Endothelial cell of umbilical vein (primary cell): ENCODE measurements at regions not wholly inside any gene's neighbourhood (a gene's known extent, or its start where the extent isn't known, plus 50 kb on each side); places are given as distances from the start of the nearest gene placed in this dataset.

Source experiments
- BruUV-seq: library from RNA; stranded (reverse); fragments of 400-500 nt; replicated peaks from 2 replicates; lab custom pipeline; 2021; lab: Mats Ljungman, UMichigan
- CTCF ChIA-PET: fragments of 300-600, 350-600 bp; sonication (Branson Sonifier 250); formaldehyde crosslinking; loops from one replicate; lab custom pipeline; 2021; ENCODE audit warnings: antibody characterized with exemption, inconsistent platforms; lab: Charles Lee
- POLR2A ChIA-PET: fragments of 300-600, 350-600 bp; sonication (Branson Sonifier 250); formaldehyde crosslinking; loops from one replicate; lab custom pipeline; 2021; ENCODE audit warnings: antibody characterized with exemption, inconsistent platforms; lab: Charles Lee
- DNase-seq: peaks from one replicate; pipeline ENCODE4 v3.0.0-alpha.2; 2011; ENCODE audit warnings: low read depth, low spot score
- FAIRE-seq: peaks from 2 replicates; lab custom pipeline; 2011; peaks lifted over from hg19 to GRCh38; lab: Jason Lieb, UNC
- H2AFZ ChIP-seq: 2 replicates; pipeline ENCODE4 v1.6.0; 2012; ENCODE audit warnings: low read depth, low read length, control low read depth, inconsistent platforms
- H3K27ac ChIP-seq: 2 replicates; pipeline ENCODE4 v1.5.1; 2011; ENCODE audit warnings: low read depth, mild to moderate bottlenecking, control low read depth, low read length, moderate library complexity; ENCODE audit not compliant: insufficient read depth
- H3K27me3 ChIP-seq, 2 experiments: 2 replicates each; pipeline versions ENCODE4 v1.6.0 to v1.6.1; 2011; ENCODE audit warnings: low read length in 2 of 2, mixed read lengths in 1 of 2; ENCODE audit not compliant: control insufficient read depth in 2 of 2, insufficient read depth in 2 of 2
- H3K36me3 ChIP-seq, 2 experiments: 2 replicates in 1 of 2; 3 replicates in 1 of 2; pipeline ENCODE4 v1.5.1; 2011; ENCODE audit warnings: low read length in 2 of 2, mild to moderate bottlenecking in 1 of 2, moderate library complexity in 1 of 2; ENCODE audit not compliant: control insufficient read depth in 2 of 2, insufficient read depth in 2 of 2; ENCODE audit errors: extremely low read depth in 1 of 2
- H3K4me1 ChIP-seq: 3 replicates; pipeline ENCODE4 v1.5.1; 2011; ENCODE audit warnings: mild to moderate bottlenecking, low read length; ENCODE audit not compliant: control insufficient read depth, insufficient read depth; ENCODE audit errors: extremely low read depth
- H3K4me2 ChIP-seq: 2 replicates; pipeline ENCODE4 v1.6.1; 2011; ENCODE audit warnings: low read length, control low read depth, mixed read lengths; ENCODE audit not compliant: insufficient read depth
- H3K4me3 ChIP-seq, 3 experiments: fragments of 200-600 bp in 1 of 3; sonication (generic), shearing (Covaris generic) in 1 of 3; replicated peaks in 1 of 3; 2 replicates each; pipeline ENCODE4 v1.5.1; 2011 to 2016; ENCODE audit warnings: control low read depth in 3 of 3, low read length in 3 of 3, mild to moderate bottlenecking in 2 of 3, inconsistent platforms in 1 of 3, low read depth in 1 of 3, moderate library complexity in 1 of 3; ENCODE audit not compliant: insufficient read depth in 1 of 3
- H3K79me2 ChIP-seq: 2 replicates; pipeline ENCODE4 v1.6.0; 2012; ENCODE audit warnings: low read length, inconsistent platforms; ENCODE audit not compliant: control insufficient read depth, insufficient read depth
- H3K9ac ChIP-seq: replicated peaks from 2 replicates; pipeline ENCODE3; 2011; ENCODE audit warnings: low read length, control low read depth; ENCODE audit not compliant: insufficient read depth; ENCODE audit errors: extremely low read depth
- H3K9me1 ChIP-seq: replicated peaks from 3 replicates; pipeline ENCODE4 v1.6.0; 2011; ENCODE audit warnings: mild to moderate bottlenecking, low read length; ENCODE audit not compliant: control insufficient read depth, insufficient read depth; ENCODE audit errors: extremely low read depth
- H3K9me3 ChIP-seq: replicated peaks from 2 replicates; pipeline ENCODE4 v1.5.1; 2012; ENCODE audit warnings: low read length, inconsistent platforms; ENCODE audit not compliant: control insufficient read depth, insufficient read depth
- H4K20me1 ChIP-seq: replicated peaks from 2 replicates; pipeline ENCODE3; 2011; ENCODE audit warnings: mild to moderate bottlenecking, low read length; ENCODE audit not compliant: control insufficient read depth, insufficient read depth; ENCODE audit errors: extremely low read depth
- CTCF ChIP-seq, 2 donors: IDR thresholded peaks; 1 replicate in 1 of 2; 2 replicates in 1 of 2; pipeline ENCODE4 v1.5.1; 2011; ENCODE audit warnings: low read length in 2 of 2, mild to moderate bottlenecking in 2 of 2, moderate library complexity in 2 of 2, control low read depth in 1 of 2, inconsistent platforms in 1 of 2, low read depth in 1 of 2; ENCODE audit not compliant: insufficient read depth in 1 of 2; ENCODE audit errors: extremely low read depth in 1 of 2
- EZH2 ChIP-seq: IDR thresholded peaks from 2 replicates; pipeline ENCODE4 v1.6.1; 2012; ENCODE audit warnings: borderline replicate concordance, low read depth, mild to moderate bottlenecking, moderate library complexity, low read length, inconsistent platforms; ENCODE audit not compliant: severe bottlenecking
- FOS ChIP-seq: IDR thresholded peaks from 2 replicates; pipeline ENCODE4 v1.6.1; 2011; ENCODE audit warnings: mild to moderate bottlenecking, low read length, moderate library complexity, borderline replicate concordance; ENCODE audit not compliant: insufficient read depth
- GATA2 ChIP-seq: IDR thresholded peaks from 2 replicates; pipeline ENCODE4 v1.7.0; 2011; ENCODE audit warnings: low read depth, mild to moderate bottlenecking, moderate library complexity, mixed read lengths, low read length; ENCODE audit not compliant: insufficient read length, insufficient read depth
- JUN ChIP-seq: IDR thresholded peaks from 2 replicates; pipeline ENCODE4 v1.6.1; 2011; ENCODE audit warnings: borderline replicate concordance, low read depth; ENCODE audit not compliant: insufficient read length, insufficient read depth
- MYC ChIP-seq: IDR thresholded peaks from one replicate; pipeline ENCODE4 v1.6.1; 2011; ENCODE audit warnings: mild to moderate bottlenecking, low read depth, low read length
- POLR2A ChIP-seq: IDR thresholded peaks from 2 replicates; pipeline ENCODE4 v1.6.1; 2012; ENCODE audit warnings: low read depth, mild to moderate bottlenecking, control low read depth, low read length
- POLR2AphosphoS5 ChIP-seq: IDR thresholded peaks from 2 replicates; pipeline ENCODE4 v1.6.1; 2012; ENCODE audit warnings: low read depth, mild to moderate bottlenecking, control low read depth, low read length, moderate library complexity; ENCODE audit not compliant: insufficient read depth
- dilution Hi-C: fragments of 300-500 bp; cut with MboI; formaldehyde crosslinking; loops from one replicate; pipeline ENCODE4 v1.15.0; 2019; ENCODE audit warnings: low sequenced_read_pairs; ENCODE audit not compliant: extremely low pct_ligation_motif_present
- intact Hi-C: fragments of 100-400 bp; cut with micrococcal nuclease; formaldehyde crosslinking; loops from one replicate; pipeline ENCODE4 v1.10.0; 2022
- TF ChIP-seq, protein P1 (sequence below): IDR thresholded peaks from 2 replicates; pipeline ENCODE4 v1.6.1; 2011; ENCODE audit not compliant: insufficient read depth, insufficient read length

GRCh38 chr15:79192462-79193036 is 90.0 kb upstream of the ANKRD34C start:
- Histone ChIP-seq H2AFZ (no peak overlapping the region), H3K9ac (no peak overlapping the region), H3K79me2 (no peaks in the 10 kb centered on the region), H3K4me1 (no peaks in the 10 kb centered on the region), H4K20me1 (no peaks in the 10 kb centered on the region), H3K9me3 (no peaks in the 10 kb centered on the region), H3K9me1 (no peaks in the 10 kb centered on the region), H3K4me3 (no peak overlapping the region), H3K27ac (no peak overlapping the region), H3K36me3 (no peaks in the 10 kb centered on the region), H3K4me2 (no peak overlapping the region), H3K27me3 (no peaks in the 10 kb centered on the region)
- CTCF ChIA-PET, result interaction anchor here (1.4 to 2.7 kb wide), 3 partner anchors 8 to 13 kb away, joined by 5 to 23 read pairs (median 7); no protein-coding TSS in a partner anchor
- POLR2A ChIA-PET, result no interaction called here
- no peak for TF ChIP-seq POLR2A
- TF ChIP-seq MYC, result no peak
- intact Hi-C loops (no loop called here), dilution Hi-C loops (no loop called here)
- FAIRE-seq, result no peak
- DNase-seq, result no peak
- BruUV-seq, result no TSS peak

- dilution Hi-C loops, result no loop called here
- intact Hi-C loops, result no loop called here
- H3K4me3 ChIP-seq, result no peak overlapping the region
- ChIA-PET CTCF (interaction anchor here (1.2 to 11.2 kb wide), 3 partner anchors 28 to 283 kb away, joined by 3 to 390 read pairs (median 4); no protein-coding TSS in a partner anchor), POLR2A (no interaction called here)
- H3K27me3 ChIP-seq, result no peaks in the 10 kb centered on the region
- H3K4me1 ChIP-seq, result no peaks in the 10 kb centered on the region
- FAIRE-seq (no peak), DNase-seq (no peak)
- H3K9me1 ChIP-seq, result no peaks in the 10 kb centered on the region
- BruUV-seq, result no TSS peak
- TF ChIP-seq FOS (no peak), GATA2 (no peak), CTCF (IDR thresholded peaks at IDR 0.05; ENCODE audit: extremely low read depth in 1 of 2, insufficient read depth in 1 of 2, low read depth in 1 of 2, low read length in 2 of 2) (no peak), JUN (no peak), MYC (no peak), POLR2A (no peak), EZH2 (no peak), POLR2AphosphoS5 (no peak)
- TF ChIP-seq, protein P1, sequence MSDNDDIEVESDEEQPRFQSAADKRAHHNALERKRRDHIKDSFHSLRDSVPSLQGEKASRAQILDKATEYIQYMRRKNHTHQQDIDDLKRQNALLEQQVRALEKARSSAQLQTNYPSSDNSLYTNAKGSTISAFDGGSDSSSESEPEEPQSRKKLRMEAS, result no peak
- no peaks in the 10 kb centered on the region for H3K36me3 ChIP-seq
- H3K27ac ChIP-seq, result no peak overlapping the region
- H2AFZ ChIP-seq, result no peak overlapping the region
- H3K79me2 ChIP-seq, result no peaks in the 10 kb centered on the region
- no peaks in the 10 kb centered on the region for H3K9me3 ChIP-seq
- no peaks in the 10 kb centered on the region for H4K20me1 ChIP-seq
- H3K9ac ChIP-seq, result no peak overlapping the region
- H3K4me2 ChIP-seq, result no peak overlapping the region
Measured at GRCh38 chr15:79190093-79190492, 92.4 kb upstream of the ANKRD34C start.
